ENCODE measurements at regions not wholly inside any gene's neighbourhood (a gene's known extent, or its start where the extent isn't known, plus 50 kb on each side); places are given as distances from the start of the nearest gene placed in this dataset.
A peak's percentile ranks its signal among the peaks of the same experiment; 100 is the strongest.

DNA sequence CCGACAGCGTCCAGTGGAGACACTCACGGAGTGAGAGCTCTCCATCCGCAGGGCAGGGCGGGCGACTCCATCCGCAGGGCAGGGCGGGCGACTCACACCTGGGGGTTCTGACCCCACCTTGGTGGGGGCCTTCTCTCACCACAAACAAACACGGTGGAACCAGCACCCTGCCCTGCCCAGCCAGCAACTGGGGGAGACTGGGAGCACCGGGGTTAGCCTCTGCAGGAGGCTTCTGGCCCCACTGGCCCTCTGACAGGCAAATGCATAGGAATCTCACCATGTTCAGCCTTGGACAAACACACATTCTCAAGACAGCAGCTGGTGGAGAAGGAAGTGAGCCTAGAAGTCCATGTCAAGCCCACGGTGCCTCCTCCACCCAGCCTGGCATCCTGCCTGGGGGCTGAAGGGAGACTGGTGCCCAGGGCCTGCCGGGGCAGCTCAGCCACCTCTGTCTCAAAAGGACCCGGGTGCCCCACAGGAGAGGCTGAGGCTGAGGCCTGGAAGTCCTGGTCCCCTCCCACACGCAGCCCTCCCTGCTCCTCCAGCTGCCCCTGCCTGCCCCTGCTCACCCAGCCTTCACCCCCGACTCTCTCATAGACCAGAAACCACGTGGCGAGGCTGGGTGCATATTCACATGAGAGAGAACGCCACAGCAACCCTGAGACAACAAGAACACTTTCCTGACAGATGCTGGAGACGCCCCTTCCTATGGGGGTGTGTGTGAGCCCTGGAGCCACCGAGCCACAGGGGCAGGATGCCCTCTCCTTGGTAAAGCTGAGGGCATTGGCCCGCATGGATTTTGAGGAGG, 98.4 kb upstream of the B3GAT1 start:
- intact Hi-C loops (cut with DNase I; ENCODE audit: low total_unique reads) = no loop called here
- DNase-seq (ENCODE audit: low spot score in 2 of 2) = peak in 1 of 2 donors; percentile 61
- WGBS, 2 donors = 58 to 65% methylated on average over 20 to 21 of the region's 22 CpGs
- H3K4me3 ChIP-seq (ENCODE audit: low read depth, poor library complexity, severe bottlenecking) = no peak overlapping the region
- TF ChIP-seq, protein P1, sequence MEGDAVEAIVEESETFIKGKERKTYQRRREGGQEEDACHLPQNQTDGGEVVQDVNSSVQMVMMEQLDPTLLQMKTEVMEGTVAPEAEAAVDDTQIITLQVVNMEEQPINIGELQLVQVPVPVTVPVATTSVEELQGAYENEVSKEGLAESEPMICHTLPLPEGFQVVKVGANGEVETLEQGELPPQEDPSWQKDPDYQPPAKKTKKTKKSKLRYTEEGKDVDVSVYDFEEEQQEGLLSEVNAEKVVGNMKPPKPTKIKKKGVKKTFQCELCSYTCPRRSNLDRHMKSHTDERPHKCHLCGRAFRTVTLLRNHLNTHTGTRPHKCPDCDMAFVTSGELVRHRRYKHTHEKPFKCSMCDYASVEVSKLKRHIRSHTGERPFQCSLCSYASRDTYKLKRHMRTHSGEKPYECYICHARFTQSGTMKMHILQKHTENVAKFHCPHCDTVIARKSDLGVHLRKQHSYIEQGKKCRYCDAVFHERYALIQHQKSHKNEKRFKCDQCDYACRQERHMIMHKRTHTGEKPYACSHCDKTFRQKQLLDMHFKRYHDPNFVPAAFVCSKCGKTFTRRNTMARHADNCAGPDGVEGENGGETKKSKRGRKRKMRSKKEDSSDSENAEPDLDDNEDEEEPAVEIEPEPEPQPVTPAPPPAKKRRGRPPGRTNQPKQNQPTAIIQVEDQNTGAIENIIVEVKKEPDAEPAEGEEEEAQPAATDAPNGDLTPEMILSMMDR (IDR thresholded peaks at IDR 0.05) = no peak
- no peak for TF ChIP-seq POLR2A (IDR thresholded peaks at IDR 0.05)

DNA sequence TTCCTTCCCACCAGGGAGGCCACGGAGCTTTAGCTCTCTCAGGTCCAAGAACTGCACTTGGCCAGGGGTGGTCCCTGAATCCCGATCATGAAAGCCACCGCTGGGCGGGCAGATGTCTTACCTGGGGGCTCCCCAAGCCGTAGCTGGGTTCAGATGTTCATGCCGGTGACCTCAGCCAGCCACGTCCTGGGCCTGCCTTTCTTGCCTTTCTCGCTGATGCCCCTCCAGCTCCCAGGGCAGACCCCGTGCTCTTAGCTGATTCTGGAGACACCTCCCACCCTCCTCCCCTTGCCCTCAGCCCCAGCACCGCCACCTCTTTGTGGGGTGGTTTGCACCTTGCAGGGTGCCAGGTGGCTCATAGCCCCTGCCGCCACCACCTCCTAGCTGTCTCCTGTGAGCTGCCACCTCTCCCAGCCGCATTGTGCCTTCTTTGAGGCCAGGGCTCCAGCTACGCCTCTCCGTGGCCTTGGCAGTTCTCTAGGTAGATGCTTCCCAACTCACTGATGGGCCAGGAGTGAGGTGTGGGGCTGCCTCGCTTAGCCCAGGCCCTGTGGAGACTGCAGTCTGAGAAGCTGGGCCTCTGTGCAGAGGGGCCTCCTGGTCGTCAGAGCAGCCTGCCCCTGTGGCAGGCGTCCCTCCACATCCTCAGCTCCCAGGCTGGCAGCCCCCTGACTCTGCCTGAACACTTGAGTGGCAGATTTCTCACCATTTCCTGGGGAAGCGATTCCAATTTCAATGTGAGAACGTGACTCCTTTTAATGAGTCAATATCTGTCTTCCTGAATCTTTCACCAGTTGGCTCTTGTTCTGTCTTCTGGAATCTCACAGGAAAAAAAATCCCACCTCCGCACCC, 97.6 kb upstream of the B3GAT1 start:
- TF ChIP-seq POLR2A (IDR thresholded peaks at IDR 0.05) = no peak
- TF ChIP-seq, protein P1 (IDR thresholded peaks at IDR 0.05) = no peak
- intact Hi-C loops (cut with DNase I; ENCODE audit: low total_unique reads) = no loop called here
- H3K4me3 ChIP-seq (ENCODE audit: low read depth, poor library complexity, severe bottlenecking) = no peak overlapping the region
- peak in 1 of 2 donors; percentile 76 for DNase-seq (ENCODE audit: low spot score in 2 of 2)
- 73 to 75% methylated on average over 19 to 20 of the region's 20 CpGs for WGBS, 2 donors

DNA sequence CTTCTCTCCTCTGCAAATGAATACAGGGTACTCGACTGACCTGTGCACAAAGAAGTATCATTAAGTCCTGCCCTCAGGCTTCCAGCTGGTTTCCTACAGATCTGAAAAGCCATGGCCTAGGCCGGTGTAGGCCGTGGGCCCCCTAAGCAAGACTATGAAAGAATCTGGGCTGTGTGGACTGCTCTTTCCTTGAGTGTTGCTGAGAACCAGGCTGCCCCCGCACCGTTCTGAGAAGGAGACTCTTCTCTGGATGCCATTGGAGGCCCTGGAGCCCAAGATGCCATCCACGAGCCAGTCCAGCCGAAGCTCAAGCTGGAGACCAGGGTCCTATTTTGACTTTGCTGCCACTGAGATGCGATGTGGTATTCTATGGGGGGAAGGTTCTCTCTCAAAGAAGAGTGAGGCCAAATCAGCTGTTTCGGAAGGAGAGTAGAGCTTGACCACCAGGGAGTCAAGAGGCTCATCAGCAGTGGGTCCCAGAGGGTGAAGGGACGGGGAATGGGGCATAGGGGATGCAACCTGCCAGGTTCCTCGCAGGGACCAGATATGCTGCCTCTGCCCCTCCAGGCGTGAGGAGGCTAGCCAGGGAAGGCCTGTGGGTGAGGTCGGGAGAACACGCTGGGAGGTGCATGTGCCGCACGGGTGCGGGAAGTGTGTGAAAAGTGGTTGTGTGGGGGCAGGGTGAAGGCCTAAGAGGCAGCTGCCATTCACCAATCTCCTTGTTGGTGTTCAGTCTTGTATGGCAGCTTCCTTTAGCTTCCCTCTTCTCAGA, 96.4 kb upstream of the B3GAT1 start:
- TF ChIP-seq, protein P1 (IDR thresholded peaks at IDR 0.05) = no peak
- TF ChIP-seq POLR2A (IDR thresholded peaks at IDR 0.05) = no peak
- no peak overlapping the region for H3K4me3 ChIP-seq (ENCODE audit: low read depth, poor library complexity, severe bottlenecking)
- peak in 1 of 2 donors; percentile 54 for DNase-seq (ENCODE audit: low spot score in 2 of 2)
- WGBS, 2 donors = 86 to 88% methylated on average over 17 of the region's 17 CpGs
- intact Hi-C loops (cut with DNase I; ENCODE audit: low total_unique reads) = no loop called here

DNA sequence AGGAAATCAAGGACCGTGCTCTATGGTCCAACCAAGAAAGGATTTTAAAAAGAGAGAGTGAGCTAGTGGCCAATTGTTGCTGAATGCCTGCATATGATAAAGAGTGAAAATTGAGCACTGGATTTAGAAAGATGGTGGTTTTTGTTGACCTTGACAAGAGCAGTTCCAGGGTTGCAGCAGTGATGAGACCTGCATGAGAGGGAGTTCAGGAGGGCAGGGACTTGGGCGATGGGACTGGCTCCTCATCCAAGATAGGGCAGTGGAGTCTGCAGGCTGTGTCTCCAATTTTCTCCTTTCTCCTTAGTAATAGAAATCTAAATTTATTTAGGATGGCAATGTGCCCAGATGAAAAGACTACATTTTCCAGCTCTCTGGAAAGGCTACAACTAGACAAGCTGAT, 94.0 kb upstream of the B3GAT1 start:
- intact Hi-C loops (cut with DNase I; ENCODE audit: low total_unique reads) = no loop called here
- TF ChIP-seq, protein P1 (IDR thresholded peaks at IDR 0.05) = no peak
- TF ChIP-seq POLR2A (IDR thresholded peaks at IDR 0.05) = no peak
- WGBS, 2 donors = 75 to 95% methylated on average over 2 of the region's 2 CpGs
- no peak overlapping the region for H3K4me3 ChIP-seq (ENCODE audit: low read depth, poor library complexity, severe bottlenecking)
- peak in 1 of 2 donors; percentile 37 for DNase-seq (ENCODE audit: low spot score in 2 of 2)

DNA sequence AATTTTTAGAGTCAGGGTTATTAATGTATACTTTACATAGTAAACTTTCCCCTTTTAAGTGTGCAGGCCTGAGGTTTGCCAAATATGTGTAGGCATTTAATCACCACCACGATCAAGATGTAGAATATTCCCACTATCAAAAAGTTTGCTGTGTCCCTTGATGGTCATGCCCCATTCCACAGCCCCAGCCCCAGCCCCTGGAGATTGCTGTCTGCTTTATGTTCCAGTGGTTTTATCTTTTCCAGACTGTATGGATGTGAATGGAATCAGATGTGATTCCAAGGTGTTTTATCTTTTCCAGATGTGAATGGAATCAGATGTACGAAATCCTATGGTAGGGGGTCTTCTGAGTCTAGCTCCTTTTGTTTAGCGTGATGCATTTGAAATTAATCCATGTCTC, 93.1 kb upstream of the B3GAT1 start:
- intact Hi-C loops (cut with DNase I; ENCODE audit: low total_unique reads) = no loop called here
- H3K4me3 ChIP-seq (ENCODE audit: low read depth, poor library complexity, severe bottlenecking) = no peak overlapping the region
- TF ChIP-seq POLR2A (IDR thresholded peaks at IDR 0.05) = no peak
- TF ChIP-seq, protein P1 (IDR thresholded peaks at IDR 0.05) = no peak
- 55 to 58% methylated on average over 3 of the region's 3 CpGs for WGBS, 2 donors
- DNase-seq (ENCODE audit: low spot score in 2 of 2) = peak in 1 of 2 donors; percentile 31

Measured in lower leg skin (tissue), 4 donors.